Activated naive CD8-positive, alpha-beta T cell treated with anti-CD3 and anti-CD28 coated beads, Interleukin-2, amount 10 ng/mL, durations not matched to agents 7 days and 5 days (primary cell): ENCODE measurements at regions not wholly inside any gene's neighbourhood (a gene's known extent, or its start where the extent isn't known, plus 50 kb on each side); places are given as distances from the start of the nearest gene placed in this dataset.
A peak's percentile ranks its signal among the peaks of the same experiment; 100 is the strongest.
"Not testable (repeated sequence)": the region's sequence is repeated elsewhere in the genome, so short reads cannot be mapped to it uniquely, and the experiment has no call there.

ENCODE experiments used
- ATAC-seq: fragments of 150-1000 bp; cut with Tn5 transposase; one replicate; pipeline ENCODE4 v1.10.0; 2021; ENCODE audit warnings: low read depth, moderate library complexity
- POLR2A ChIA-PET: fragments of 350-600 bp; sonication (Branson Sonifier 250); formaldehyde crosslinking; loops from one replicate; lab custom pipeline; 2021; ENCODE audit warnings: antibody characterized with exemption; lab: Charles Lee
- DNase-seq: peaks from one replicate; pipeline ENCODE4 v3.0.0; 2021
- H3K27ac Mint-ChIP-seq: one replicate; pipeline ENCODE4 v1.8.0; 2022; ENCODE audit warnings: mild to moderate bottlenecking, mixed read lengths
- H3K27me3 Mint-ChIP-seq: one replicate; pipeline ENCODE4 v1.8.0; 2022; ENCODE audit warnings: mild to moderate bottlenecking, moderate library complexity, mixed read lengths
- H3K36me3 Mint-ChIP-seq: one replicate; pipeline ENCODE4 v1.8.0; 2021; ENCODE audit warnings: mild to moderate bottlenecking, mixed read lengths
- H3K4me1 Mint-ChIP-seq: one replicate; pipeline ENCODE4 v1.8.0; 2021; ENCODE audit warnings: mixed read lengths
- H3K4me3 Mint-ChIP-seq: one replicate; pipeline ENCODE4 v1.8.0; 2022; ENCODE audit warnings: mild to moderate bottlenecking, moderate library complexity, mixed read lengths
- H3K9me3 Mint-ChIP-seq: one replicate; pipeline ENCODE4 v1.8.0; 2021; ENCODE audit warnings: mixed read lengths

- POLR2A ChIA-PET, result no interaction called here
- peaks cover 5% of the 10 kb centered on the region for H3K4me1 Mint-ChIP-seq
- no peaks in the 10 kb centered on the region for H3K36me3 Mint-ChIP-seq
- no peak overlapping the region for H3K27ac Mint-ChIP-seq
- ATAC-seq (peak; percentile 18), DNase-seq (no peak)
- peaks cover 11% of the 10 kb centered on the region for H3K27me3 Mint-ChIP-seq
- peak overlapping the region; percentile 63 for H3K4me3 Mint-ChIP-seq
- no peaks in the 10 kb centered on the region for H3K9me3 Mint-ChIP-seq
Observed at GRCh38 chr11:109945626-109946321, 147.4 kb upstream of the ZC3H12C start.

GRCh38 chr11:109946322-109946846 is 146.8 kb upstream of the ZC3H12C start:
- POLR2A ChIA-PET, result no interaction called here
- H3K27ac Mint-ChIP-seq, result no peak overlapping the region

GRCh38 chr11:109954534-109954933 is 138.7 kb upstream of the ZC3H12C start:
- POLR2A ChIA-PET, result no interaction called here
- H3K9me3 Mint-ChIP-seq, result no peaks in the 10 kb centered on the region

More at GRCh38 chr11:109946322-109946846, 146.8 kb upstream of the ZC3H12C start:
- H3K36me3 Mint-ChIP-seq, result no peaks in the 10 kb centered on the region
- peak; percentile 60 for DNase-seq
- peak overlapping the region; percentile 63 for H3K4me3 Mint-ChIP-seq
- H3K9me3 Mint-ChIP-seq, result no peaks in the 10 kb centered on the region
- peak; percentile 93 for ATAC-seq
- peaks cover 8% of the 10 kb centered on the region for H3K27me3 Mint-ChIP-seq
- H3K4me1 Mint-ChIP-seq, result peaks cover 5% of the 10 kb centered on the region

DNA sequence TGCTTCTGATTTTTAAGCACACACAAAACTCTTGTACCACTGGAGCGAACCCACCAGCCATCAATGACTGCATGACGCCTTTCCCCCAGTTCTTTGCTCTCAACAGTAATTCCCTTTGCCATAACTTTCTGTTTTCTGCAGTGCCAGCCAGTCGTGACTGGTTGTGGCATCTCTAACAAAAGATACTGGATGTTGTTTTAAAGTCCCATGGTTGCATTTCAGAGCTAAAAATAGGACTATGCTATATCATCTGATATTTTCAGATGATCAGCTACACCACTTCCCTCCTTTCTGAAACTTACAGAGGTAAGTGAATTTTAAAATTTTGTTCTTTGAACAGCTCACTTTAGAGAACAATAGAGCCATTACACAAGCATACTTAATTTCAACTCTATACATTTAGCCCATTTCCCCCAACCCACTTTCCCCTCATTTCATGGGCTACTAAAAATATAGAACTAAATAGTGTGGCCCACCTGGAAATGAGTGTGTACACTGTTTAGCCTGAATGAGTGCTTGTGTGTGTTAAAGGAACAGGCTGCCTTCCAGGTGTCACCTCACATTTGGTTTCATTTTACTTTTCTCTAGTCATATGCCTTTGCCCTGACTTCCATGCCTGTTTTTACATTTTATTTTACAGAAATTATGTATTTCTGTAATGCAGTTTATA is 136.9 kb upstream of the ZC3H12C start:
- H3K4me1 Mint-ChIP-seq, result peaks cover 8% of the 10 kb centered on the region
- no peak overlapping the region for H3K4me3 Mint-ChIP-seq
- peak overlapping the region; percentile 50 for H3K27ac Mint-ChIP-seq
- POLR2A ChIA-PET, result no interaction called here
- H3K27me3 Mint-ChIP-seq, result peaks cover 11% of the 10 kb centered on the region
- no peaks in the 10 kb centered on the region for H3K36me3 Mint-ChIP-seq
- ATAC-seq (peak; percentile 85), DNase-seq (no peak)
- no peaks in the 10 kb centered on the region for H3K9me3 Mint-ChIP-seq

More at GRCh38 chr11:109954534-109954933, 138.7 kb upstream of the ZC3H12C start:
- Mint-ChIP-seq H3K27me3 (peaks cover 11% of the 10 kb centered on the region), H3K27ac (peak overlapping the region; percentile 46), H3K36me3 (no peaks in the 10 kb centered on the region), H3K4me3 (no peak overlapping the region), H3K4me1 (peaks cover 8% of the 10 kb centered on the region)
- ATAC-seq (no peak), DNase-seq (no peak)

GRCh38 chr11:109957000-109957399 is 136.2 kb upstream of the ZC3H12C start:
- Mint-ChIP-seq H3K36me3 (no peaks in the 10 kb centered on the region), H3K4me1 (peaks cover 8% of the 10 kb centered on the region), H3K4me3 (no peak overlapping the region), H3K27me3 (peaks cover 13% of the 10 kb centered on the region), H3K9me3 (no peaks in the 10 kb centered on the region), H3K27ac (no peak overlapping the region)
- DNase-seq (no peak), ATAC-seq (no peak)
- POLR2A ChIA-PET, result no interaction called here

DNA sequence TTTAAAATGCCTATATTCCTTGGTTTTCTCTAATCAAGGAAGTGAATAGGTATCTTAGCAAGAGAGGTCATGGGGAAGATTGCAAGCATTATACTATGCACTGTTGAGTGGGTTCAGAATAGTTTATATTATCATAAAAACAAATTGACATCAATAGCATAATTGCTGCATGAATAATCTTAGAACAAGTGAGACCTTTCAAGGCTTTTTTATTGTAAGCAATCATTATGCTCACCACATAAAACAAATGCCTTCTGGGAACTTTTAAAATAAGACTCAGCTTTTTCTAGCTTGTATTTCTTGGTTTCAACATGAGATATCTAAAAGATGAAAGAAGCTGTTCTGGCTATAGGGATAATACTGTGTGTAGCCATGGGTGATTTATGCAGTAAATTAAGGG is 135.6 kb upstream of the ZC3H12C start:
- Mint-ChIP-seq H3K9me3 (no peaks in the 10 kb centered on the region), H3K36me3 (no peaks in the 10 kb centered on the region), H3K27me3 (peaks cover 13% of the 10 kb centered on the region), H3K27ac (no peak overlapping the region), H3K4me3 (no peak overlapping the region), H3K4me1 (peaks cover 8% of the 10 kb centered on the region)
- no peak for ATAC-seq
- no peak for DNase-seq
- POLR2A ChIA-PET, result no interaction called here

DNA sequence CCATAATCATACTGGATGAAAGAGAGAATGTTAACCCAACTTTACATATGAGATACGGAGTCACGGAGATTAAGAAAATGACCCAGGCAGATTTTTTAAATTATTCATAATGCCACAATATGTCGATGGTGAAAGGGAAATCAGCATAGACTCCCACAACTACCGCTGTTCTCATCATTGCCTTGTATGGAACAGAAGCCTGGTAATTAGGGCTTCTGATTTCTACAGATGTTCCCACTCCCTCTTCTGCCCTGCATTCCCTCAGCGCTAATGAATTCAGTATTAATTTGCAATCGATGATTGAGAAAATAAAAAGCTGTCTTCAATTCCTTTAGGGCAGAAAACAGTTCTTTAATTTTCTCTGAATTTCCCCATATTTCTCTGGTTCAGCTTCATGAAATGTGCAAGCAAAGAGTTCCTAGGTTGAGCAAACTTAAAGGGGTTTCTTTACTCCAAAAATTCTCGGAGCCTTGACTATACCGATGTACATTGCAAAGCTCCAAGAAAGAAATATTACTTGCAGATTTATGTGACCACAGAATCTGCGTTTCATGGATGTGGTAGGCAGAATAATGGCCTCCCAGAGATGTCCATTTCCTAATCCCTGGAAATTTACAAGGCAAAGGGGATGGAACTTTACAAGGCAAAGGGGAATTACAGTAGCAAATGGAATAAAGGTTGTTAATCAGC is 134.9 kb upstream of the ZC3H12C start:
- peaks cover 13% of the 10 kb centered on the region for H3K27me3 Mint-ChIP-seq
- POLR2A ChIA-PET, result no interaction called here
- no peak for DNase-seq
- H3K27ac Mint-ChIP-seq, result no peak overlapping the region
- no peak for ATAC-seq
- H3K4me3 Mint-ChIP-seq, result no peak overlapping the region
- no peaks in the 10 kb centered on the region for H3K36me3 Mint-ChIP-seq
- no peaks in the 10 kb centered on the region for H3K9me3 Mint-ChIP-seq
- peaks cover 8% of the 10 kb centered on the region for H3K4me1 Mint-ChIP-seq

- H3K4me1 Mint-ChIP-seq, result peaks cover 8% of the 10 kb centered on the region
- H3K27me3 Mint-ChIP-seq, result peaks cover 12% of the 10 kb centered on the region
- no peak for ATAC-seq
- no peaks in the 10 kb centered on the region for H3K36me3 Mint-ChIP-seq
- no peak overlapping the region for H3K27ac Mint-ChIP-seq
- POLR2A ChIA-PET, result no interaction called here
- H3K9me3 Mint-ChIP-seq, result no peaks in the 10 kb centered on the region
- DNase-seq, result no peak
- H3K4me3 Mint-ChIP-seq, result no peak overlapping the region
Observed at GRCh38 chr11:109958821-109959166, 134.4 kb upstream of the ZC3H12C start.

DNA sequence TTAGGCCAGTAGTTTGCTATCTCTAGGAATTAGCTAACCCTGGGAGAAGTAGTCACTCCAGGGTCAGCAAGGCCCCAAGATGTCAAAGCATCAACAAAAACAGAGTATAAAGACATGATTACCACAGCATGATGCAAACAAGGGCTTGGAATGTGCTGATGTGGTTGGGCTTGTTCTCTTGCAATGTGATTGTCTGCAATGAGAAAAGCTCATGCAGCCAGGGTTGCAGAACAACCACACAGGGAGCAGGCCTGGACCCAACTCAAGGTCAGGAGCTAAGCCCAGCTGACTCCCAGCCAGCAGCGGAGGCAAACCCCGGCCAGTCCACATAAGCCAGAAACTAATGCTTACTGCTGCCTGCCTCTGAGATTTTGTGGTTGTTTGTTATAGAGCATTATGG is 132.4 kb upstream of the ZC3H12C start:
- ATAC-seq, result no peak
- peaks cover under 1% of the 10 kb centered on the region for H3K4me1 Mint-ChIP-seq
- DNase-seq, result no peak
- H3K4me3 Mint-ChIP-seq, result no peak overlapping the region
- H3K27me3 Mint-ChIP-seq, result peaks cover 4% of the 10 kb centered on the region
- POLR2A ChIA-PET, result no interaction called here
- peaks cover 2% of the 10 kb centered on the region for H3K9me3 Mint-ChIP-seq
- H3K27ac Mint-ChIP-seq, result no peak overlapping the region
- H3K36me3 Mint-ChIP-seq, result no peaks in the 10 kb centered on the region

- Mint-ChIP-seq H3K4me1 (no peaks in the 10 kb centered on the region), H3K27me3 (peaks cover 4% of the 10 kb centered on the region), H3K4me3 (no peak overlapping the region), H3K36me3 (no peaks in the 10 kb centered on the region), H3K9me3 (peaks cover 2% of the 10 kb centered on the region), H3K27ac (no peak overlapping the region)
- POLR2A ChIA-PET, result no interaction called here
- no peak for ATAC-seq
- DNase-seq, result no peak
Observed at GRCh38 chr11:109961261-109961660, 131.9 kb upstream of the ZC3H12C start.

DNA sequence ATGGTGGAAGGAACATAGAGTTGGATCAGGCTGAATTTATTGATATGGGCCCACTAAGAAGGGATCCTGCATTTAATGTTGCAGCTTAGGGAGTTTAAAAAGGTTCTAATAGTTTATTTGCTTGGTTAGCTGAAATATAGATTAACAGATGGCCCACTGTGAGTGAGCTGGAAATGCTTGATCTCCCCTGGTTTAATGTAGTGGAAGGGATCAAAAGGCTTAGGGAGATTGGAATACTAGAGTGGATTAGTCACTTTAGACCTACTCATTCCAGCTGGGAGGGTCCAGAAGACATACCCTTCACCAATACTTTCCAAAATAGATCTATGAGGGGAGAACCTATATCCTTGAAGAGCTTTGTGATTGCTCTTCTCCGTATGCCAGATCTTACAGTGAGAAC is 130.1 kb upstream of the ZC3H12C start:
- no peak overlapping the region for H3K4me3 Mint-ChIP-seq
- H3K4me1 Mint-ChIP-seq, result no peaks in the 10 kb centered on the region
- H3K27ac Mint-ChIP-seq, result no peak overlapping the region
- H3K27me3 Mint-ChIP-seq, result peaks cover 4% of the 10 kb centered on the region
- no peaks in the 10 kb centered on the region for H3K36me3 Mint-ChIP-seq
- POLR2A ChIA-PET, result no interaction called here
- DNase-seq (no peak), ATAC-seq (no peak)
- H3K9me3 Mint-ChIP-seq, result peaks cover 9% of the 10 kb centered on the region

- Mint-ChIP-seq H3K9me3 (peaks cover 10% of the 10 kb centered on the region), H3K27ac (no peak overlapping the region), H3K4me1 (no peaks in the 10 kb centered on the region), H3K27me3 (peaks cover 4% of the 10 kb centered on the region), H3K36me3 (no peaks in the 10 kb centered on the region), H3K4me3 (no peak overlapping the region)
- ATAC-seq, result no peak
- POLR2A ChIA-PET, result no interaction called here
- no peak for DNase-seq
Observed at GRCh38 chr11:109964487-109964886, 128.7 kb upstream of the ZC3H12C start.

GRCh38 chr11:109965445-109965844 is 127.7 kb upstream of the ZC3H12C start:
- DNase-seq, H3K4me3 Mint-ChIP-seq, ATAC-seq, H3K27ac Mint-ChIP-seq, H3K27me3 Mint-ChIP-seq, H3K36me3 Mint-ChIP-seq, H3K4me1 Mint-ChIP-seq, POLR2A ChIA-PET: not testable (repeated sequence)
- H3K9me3 Mint-ChIP-seq, result peaks cover 10% of the 10 kb centered on the region
